WTC11 (cell line): ENCODE measurements at regions not wholly inside any gene's neighbourhood (a gene's known extent, or its start where the extent isn't known, plus 50 kb on each side); places are given as distances from the start of the nearest gene placed in this dataset.

Source experiments
- CREM ChIP-seq: sonication (generic); formaldehyde crosslinking; IDR thresholded peaks from 2 replicates; pipeline ENCODE4 v1.8.1; 2022; ENCODE audit warnings: mild to moderate bottlenecking, missing genetic modification reagents, moderate library complexity
- ESRRA ChIP-seq: sonication (generic); formaldehyde crosslinking; IDR thresholded peaks from 2 replicates; pipeline ENCODE4 v1.8.1; 2022; ENCODE audit warnings: mild to moderate bottlenecking, missing genetic modification reagents, borderline replicate concordance
- FOXJ3 ChIP-seq: sonication (generic); formaldehyde crosslinking; IDR thresholded peaks from 2 replicates; pipeline ENCODE4 v1.9.0; 2021; ENCODE audit warnings: missing genetic modification reagents, mild to moderate bottlenecking, borderline replicate concordance
- TF ChIP-seq, protein P1 (sequence below): fragments of 200-600 bp; IDR thresholded peaks from 2 replicates; pipeline ENCODE4 v1.8.0; 2022; ENCODE audit warnings: antibody characterized with exemption
- TF ChIP-seq, protein P2 (sequence below): sonication (generic); formaldehyde crosslinking; conservative IDR thresholded peaks from 2 replicates; pipeline ENCODE4 v1.8.1; 2022; ENCODE audit warnings: mild to moderate bottlenecking, missing genetic modification reagents

DNA sequence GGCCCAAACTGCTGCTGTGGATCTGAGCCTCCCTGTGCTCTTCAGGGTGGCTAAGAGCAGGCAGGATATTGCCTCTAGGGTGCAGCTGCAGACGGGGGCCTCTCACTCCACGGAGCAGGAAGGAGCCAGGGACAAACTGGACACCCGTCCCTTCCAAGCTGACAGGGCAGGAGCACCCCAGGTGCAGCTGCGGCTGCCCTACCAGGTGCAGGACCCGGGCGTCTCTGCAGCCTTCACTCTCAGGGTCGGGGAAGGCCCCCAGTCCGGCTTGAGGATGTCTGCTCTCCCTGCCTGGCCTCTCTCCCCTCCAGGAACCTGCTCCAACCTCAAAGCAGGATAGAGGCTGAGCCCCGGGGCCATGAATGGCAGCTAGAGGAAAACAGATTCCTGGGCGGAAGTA is 1554.9 kb upstream of the CADM2 start:
- TF ChIP-seq, protein P1, sequence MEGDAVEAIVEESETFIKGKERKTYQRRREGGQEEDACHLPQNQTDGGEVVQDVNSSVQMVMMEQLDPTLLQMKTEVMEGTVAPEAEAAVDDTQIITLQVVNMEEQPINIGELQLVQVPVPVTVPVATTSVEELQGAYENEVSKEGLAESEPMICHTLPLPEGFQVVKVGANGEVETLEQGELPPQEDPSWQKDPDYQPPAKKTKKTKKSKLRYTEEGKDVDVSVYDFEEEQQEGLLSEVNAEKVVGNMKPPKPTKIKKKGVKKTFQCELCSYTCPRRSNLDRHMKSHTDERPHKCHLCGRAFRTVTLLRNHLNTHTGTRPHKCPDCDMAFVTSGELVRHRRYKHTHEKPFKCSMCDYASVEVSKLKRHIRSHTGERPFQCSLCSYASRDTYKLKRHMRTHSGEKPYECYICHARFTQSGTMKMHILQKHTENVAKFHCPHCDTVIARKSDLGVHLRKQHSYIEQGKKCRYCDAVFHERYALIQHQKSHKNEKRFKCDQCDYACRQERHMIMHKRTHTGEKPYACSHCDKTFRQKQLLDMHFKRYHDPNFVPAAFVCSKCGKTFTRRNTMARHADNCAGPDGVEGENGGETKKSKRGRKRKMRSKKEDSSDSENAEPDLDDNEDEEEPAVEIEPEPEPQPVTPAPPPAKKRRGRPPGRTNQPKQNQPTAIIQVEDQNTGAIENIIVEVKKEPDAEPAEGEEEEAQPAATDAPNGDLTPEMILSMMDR: no peak
- TF ChIP-seq CREM (CRISPR knock-in tag): no peak
- TF ChIP-seq, protein P2, sequence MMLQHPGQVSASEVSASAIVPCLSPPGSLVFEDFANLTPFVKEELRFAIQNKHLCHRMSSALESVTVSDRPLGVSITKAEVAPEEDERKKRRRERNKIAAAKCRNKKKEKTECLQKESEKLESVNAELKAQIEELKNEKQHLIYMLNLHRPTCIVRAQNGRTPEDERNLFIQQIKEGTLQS (CRISPR knock-in tag): no peak
- no peak for TF ChIP-seq ESRRA (CRISPR knock-in tag)
- TF ChIP-seq FOXJ3 (CRISPR knock-in tag): no peak
